HG02678 (cell line): ENCODE measurements at regions not wholly inside any gene's neighbourhood (a gene's known extent, or its start where the extent isn't known, plus 50 kb on each side); places are given as distances from the start of the nearest gene placed in this dataset.
"Not testable (repeated sequence)": the region's sequence is repeated elsewhere in the genome, so short reads cannot be mapped to it uniquely, and the experiment has no call there.

Source experiments
- ATAC-seq: cut with Tn5 transposase; IDR thresholded peaks from one replicate; pipeline ENCODE4 v1.9.1; 2021; ENCODE audit warnings: mild to moderate bottlenecking, moderate library complexity; ENCODE audit not compliant: unreplicated experiment

- no peak for ATAC-seq
These were observed 844.3 kb downstream of the KCNT2 start for GRCh38 chr1:195763907-195764374.

GRCh38 chr1:195763146-195763906 is 844.9 kb downstream of the KCNT2 start:
- ATAC-seq: no peak

- no peak for ATAC-seq
These were observed 847.1 kb downstream of the KCNT2 start for GRCh38 chr1:195761104-195761503.

- no peak for ATAC-seq
These were observed 852.1 kb downstream of the KCNT2 start for GRCh38 chr1:195756109-195756508.

GRCh38 chr1:195754874-195755273 is 853.4 kb downstream of the KCNT2 start:
- ATAC-seq: no peak

- ATAC-seq: no peak
These were observed 853.9 kb downstream of the KCNT2 start for GRCh38 chr1:195754303-195754702.

GRCh38 chr1:195748969-195749368 is 859.3 kb downstream of the KCNT2 start:
- ATAC-seq: no peak

- no peak for ATAC-seq
These were observed 862.8 kb downstream of the KCNT2 start for GRCh38 chr1:195745189-195746010.

GRCh38 chr1:195744256-195744655 is 864.0 kb downstream of the KCNT2 start:
- no peak for ATAC-seq

- no peak for ATAC-seq
These were observed 867.4 kb downstream of the KCNT2 start for GRCh38 chr1:195740862-195741261.

- no peak for ATAC-seq
These were observed 869.1 kb downstream of the KCNT2 start for GRCh38 chr1:195738966-195739650.

- no peak for ATAC-seq
These were observed 873.1 kb downstream of the KCNT2 start for GRCh38 chr1:195735140-195735539.

GRCh38 chr1:195733826-195734225 is 874.4 kb downstream of the KCNT2 start:
- ATAC-seq: no peak

- ATAC-seq: no peak
These were observed 874.8 kb downstream of the KCNT2 start for GRCh38 chr1:195733408-195733807.

GRCh38 chr1:195731385-195731784 is 876.9 kb downstream of the KCNT2 start:
- no peak for ATAC-seq

- no peak for ATAC-seq
These were observed 884.4 kb downstream of the KCNT2 start for GRCh38 chr1:195723796-195724194.

GRCh38 chr1:195722852-195723795 is 885.1 kb downstream of the KCNT2 start:
- ATAC-seq: not testable (repeated sequence)

GRCh38 chr1:195722146-195722545 is 886.1 kb downstream of the KCNT2 start:
- ATAC-seq: not testable (repeated sequence)

GRCh38 chr1:195721210-195721971 is 886.8 kb downstream of the KCNT2 start:
- ATAC-seq: no peak

- no peak for ATAC-seq
These were observed 890.6 kb downstream of the KCNT2 start for GRCh38 chr1:195717651-195718050.
